ENCODE measurements at regions not wholly inside any gene's neighbourhood (a gene's known extent, or its start where the extent isn't known, plus 50 kb on each side); places are given as distances from the start of the nearest gene placed in this dataset.

DNA sequence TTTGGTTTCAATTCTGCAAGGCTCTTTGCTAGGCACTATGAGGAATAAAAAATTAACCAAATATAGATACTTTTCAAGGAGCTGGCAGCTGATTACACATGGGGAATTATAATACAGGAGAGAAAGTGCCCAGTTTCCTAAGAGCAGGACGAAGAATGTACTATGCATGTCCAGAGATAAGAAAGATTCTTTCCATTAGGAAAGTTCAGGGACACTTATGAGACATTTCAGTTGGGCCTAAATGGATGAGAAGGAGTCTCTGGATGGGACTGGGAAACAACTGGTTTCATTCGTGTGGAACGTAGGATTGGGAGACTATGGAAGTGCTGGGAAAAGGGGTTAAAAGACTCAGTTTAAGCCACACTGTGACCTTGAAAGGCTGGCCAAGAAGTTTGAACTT lies 63.5 kb upstream of the MROH9 start:
- TF ChIP-seq, protein P1, sequence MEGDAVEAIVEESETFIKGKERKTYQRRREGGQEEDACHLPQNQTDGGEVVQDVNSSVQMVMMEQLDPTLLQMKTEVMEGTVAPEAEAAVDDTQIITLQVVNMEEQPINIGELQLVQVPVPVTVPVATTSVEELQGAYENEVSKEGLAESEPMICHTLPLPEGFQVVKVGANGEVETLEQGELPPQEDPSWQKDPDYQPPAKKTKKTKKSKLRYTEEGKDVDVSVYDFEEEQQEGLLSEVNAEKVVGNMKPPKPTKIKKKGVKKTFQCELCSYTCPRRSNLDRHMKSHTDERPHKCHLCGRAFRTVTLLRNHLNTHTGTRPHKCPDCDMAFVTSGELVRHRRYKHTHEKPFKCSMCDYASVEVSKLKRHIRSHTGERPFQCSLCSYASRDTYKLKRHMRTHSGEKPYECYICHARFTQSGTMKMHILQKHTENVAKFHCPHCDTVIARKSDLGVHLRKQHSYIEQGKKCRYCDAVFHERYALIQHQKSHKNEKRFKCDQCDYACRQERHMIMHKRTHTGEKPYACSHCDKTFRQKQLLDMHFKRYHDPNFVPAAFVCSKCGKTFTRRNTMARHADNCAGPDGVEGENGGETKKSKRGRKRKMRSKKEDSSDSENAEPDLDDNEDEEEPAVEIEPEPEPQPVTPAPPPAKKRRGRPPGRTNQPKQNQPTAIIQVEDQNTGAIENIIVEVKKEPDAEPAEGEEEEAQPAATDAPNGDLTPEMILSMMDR (IDR thresholded peaks at IDR 0.05): no peak
- TF ChIP-seq POLR2A (IDR thresholded peaks at IDR 0.05): no peak
